ENCODE measurements at regions not wholly inside any gene's neighbourhood (a gene's known extent, or its start where the extent isn't known, plus 50 kb on each side); places are given as distances from the start of the nearest gene placed in this dataset.

DNA sequence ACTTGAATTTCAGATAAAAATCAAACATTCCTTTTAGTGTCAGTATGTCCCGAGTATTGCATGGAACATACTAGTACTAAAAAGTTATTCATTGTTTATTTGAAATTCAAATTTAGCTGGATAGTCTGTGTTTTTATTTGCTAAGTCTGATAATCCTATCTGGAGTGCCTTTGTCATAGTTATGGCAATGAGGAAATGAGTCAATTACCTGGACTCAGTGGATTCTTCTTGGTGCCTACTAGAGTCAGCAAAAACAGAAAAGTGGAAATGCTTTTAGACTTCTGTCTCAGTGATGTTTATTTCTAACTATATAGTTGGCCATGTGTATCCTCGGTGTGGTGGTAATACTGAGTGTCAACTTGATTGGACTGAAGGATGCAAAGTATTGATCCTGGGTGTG lies 121.3 kb upstream of the EEF1E1 start:
- in situ Hi-C loops (cut with MboI; ENCODE audit: low sequenced_read_pairs), result loop anchor here (10.0 kb wide), 1 partner anchor 99 kb away; no protein-coding TSS in a partner anchor

GRCh38 chr6:8219352-8219943 lies 117.1 kb upstream of the EEF1E1 start:
- in situ Hi-C loops (cut with MboI; ENCODE audit: low sequenced_read_pairs), result no loop called here

DNA sequence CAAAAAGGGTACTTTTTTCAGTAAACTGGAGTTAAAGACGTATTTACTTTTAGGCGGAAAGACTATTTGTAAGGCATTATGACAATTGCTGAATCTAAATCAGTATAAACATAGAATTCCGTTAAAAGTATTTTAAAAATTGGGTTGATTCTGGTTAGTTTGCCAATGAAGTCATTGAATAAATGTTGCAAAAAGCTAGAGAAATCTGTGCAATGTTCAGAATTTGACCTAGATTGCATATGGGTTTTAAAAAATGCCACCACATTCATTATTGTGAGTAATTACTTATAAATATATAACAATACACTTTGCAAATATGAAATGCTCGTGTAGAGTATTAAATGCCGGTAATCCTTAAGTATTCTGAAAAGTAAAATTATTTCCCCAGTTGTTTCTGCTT lies 116.5 kb upstream of the EEF1E1 start:
- in situ Hi-C loops (cut with MboI; ENCODE audit: low sequenced_read_pairs), result no loop called here

DNA sequence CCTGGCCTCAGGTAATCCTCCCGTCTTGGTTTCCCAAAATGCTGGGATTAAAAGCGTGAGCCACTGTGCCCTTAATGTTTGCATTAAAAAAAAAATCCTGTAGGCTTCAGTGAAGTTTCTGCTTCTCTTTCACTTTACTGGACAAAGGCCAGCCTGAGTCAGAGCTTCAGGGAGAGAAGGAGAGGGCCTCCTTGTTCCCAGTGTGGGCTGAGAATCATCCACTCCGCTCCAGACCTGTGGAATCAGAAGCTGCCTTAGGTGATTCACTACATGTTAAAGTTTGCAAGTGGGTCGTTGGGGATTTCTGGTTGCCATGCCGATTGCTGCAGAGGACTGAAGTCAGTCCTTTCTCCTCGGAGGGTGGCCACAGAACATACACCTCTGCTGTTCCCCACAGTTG lies 113.3 kb upstream of the EEF1E1 start:
- in situ Hi-C loops (cut with MboI; ENCODE audit: low sequenced_read_pairs), result no loop called here

DNA sequence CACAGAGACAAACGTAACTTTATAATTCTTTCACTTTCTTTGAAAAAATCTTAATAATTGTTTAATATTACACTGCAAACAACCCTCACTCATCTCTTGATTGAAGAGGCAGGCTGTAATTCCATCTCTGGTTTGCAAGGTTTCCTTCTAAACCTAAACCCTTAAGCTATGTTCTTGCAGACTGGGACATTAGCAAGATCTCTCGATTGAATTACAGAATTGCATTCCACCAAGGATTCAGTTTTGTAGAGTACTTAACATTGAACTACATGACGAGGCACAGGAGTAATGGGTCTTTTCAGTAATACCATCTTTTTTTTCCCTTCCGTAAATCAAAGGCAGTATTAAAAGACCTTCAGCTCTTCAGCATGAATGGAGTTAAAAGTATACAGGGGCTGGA lies 111.6 kb upstream of the EEF1E1 start:
- in situ Hi-C loops (cut with MboI; ENCODE audit: low sequenced_read_pairs), result no loop called here

DNA sequence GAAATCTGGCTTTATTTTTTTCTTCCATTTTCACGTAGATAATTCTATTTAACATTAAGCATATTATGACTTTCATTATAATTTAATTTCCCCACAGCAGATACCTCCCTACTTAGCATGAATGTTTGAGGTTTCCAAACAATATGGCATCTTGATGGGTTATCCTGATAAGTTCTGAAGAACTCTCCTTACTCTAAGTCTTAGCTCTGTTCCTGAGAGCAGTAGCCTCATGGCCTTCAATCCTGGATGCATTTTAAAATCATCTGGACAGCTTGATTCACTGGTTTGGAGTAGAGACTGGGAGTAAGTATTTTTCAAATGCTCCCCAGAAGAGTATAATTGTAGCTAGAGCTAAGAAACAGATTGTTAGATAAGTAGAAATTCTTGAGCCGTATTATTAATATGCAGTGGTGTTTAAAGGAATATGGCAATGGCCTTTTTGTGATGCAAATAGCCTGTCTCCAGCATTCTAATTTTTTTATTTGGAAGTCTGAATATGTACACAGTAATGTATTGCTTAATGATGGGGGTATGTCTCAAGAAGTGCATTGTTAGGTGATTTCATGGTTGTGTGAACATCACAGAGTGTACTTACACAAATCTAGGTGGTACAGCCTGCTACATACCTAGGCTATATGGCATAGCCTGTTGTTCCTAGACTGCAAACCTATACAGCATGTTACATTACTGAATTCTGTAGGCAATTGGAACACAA lies 110.5 kb upstream of the EEF1E1 start:
- in situ Hi-C loops (cut with MboI; ENCODE audit: low sequenced_read_pairs), result no loop called here

- in situ Hi-C loops (cut with MboI; ENCODE audit: low sequenced_read_pairs), result no loop called here
Observed at GRCh38 chr6:8207869-8208191, 105.5 kb upstream of the EEF1E1 start.

- in situ Hi-C loops (cut with MboI; ENCODE audit: low sequenced_read_pairs), result no loop called here
Observed at GRCh38 chr6:8207191-8207868, 105.0 kb upstream of the EEF1E1 start.

GRCh38 chr6:8203337-8203736 lies 101.0 kb upstream of the EEF1E1 start:
- in situ Hi-C loops (cut with MboI; ENCODE audit: low sequenced_read_pairs), result no loop called here

DNA sequence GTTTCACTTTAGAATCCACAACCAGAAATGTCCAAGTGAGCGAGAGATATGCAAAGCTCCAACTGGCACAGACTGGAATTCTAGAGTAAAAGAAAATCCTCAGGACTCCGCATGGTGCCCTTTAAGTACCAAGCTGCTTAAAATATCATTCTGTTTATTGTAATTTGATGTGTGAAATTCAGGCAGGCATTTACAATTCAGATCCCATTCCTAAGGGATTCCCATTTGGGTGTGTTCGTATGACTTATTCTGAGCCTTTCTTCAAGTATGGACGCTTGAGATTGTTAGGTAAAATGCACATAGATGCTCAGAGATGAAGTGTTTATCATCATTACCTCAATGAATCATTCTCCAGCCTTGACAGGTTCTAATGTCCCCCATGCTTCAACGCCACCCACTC lies 99.3 kb upstream of the EEF1E1 start:
- in situ Hi-C loops (cut with MboI; ENCODE audit: low sequenced_read_pairs), result no loop called here

GRCh38 chr6:8200255-8200654 lies 97.9 kb upstream of the EEF1E1 start:
- in situ Hi-C loops (cut with MboI; ENCODE audit: low sequenced_read_pairs), result no loop called here

DNA sequence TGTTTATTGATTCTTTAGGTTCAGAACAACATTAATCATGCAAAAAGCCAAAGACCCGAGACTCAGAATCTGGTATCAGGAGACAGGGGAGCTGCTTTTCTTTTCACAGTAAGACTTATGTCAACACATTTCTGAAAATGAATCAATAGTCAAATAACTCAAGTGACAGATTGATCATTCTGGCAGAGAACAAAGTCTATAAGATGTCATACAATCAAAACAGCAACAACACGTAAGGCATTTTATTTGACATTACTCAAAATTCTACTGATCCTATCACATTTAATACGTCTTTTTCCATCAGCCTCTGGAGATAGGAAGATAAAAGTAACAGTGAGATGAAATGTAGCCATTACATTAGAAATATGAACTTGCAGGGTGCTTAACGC lies 93.4 kb upstream of the EEF1E1 start:
- in situ Hi-C loops (cut with MboI; ENCODE audit: low sequenced_read_pairs), result no loop called here

- in situ Hi-C loops (cut with MboI; ENCODE audit: low sequenced_read_pairs), result no loop called here
Observed at GRCh38 chr6:8195040-8195713, 92.8 kb upstream of the EEF1E1 start.

DNA sequence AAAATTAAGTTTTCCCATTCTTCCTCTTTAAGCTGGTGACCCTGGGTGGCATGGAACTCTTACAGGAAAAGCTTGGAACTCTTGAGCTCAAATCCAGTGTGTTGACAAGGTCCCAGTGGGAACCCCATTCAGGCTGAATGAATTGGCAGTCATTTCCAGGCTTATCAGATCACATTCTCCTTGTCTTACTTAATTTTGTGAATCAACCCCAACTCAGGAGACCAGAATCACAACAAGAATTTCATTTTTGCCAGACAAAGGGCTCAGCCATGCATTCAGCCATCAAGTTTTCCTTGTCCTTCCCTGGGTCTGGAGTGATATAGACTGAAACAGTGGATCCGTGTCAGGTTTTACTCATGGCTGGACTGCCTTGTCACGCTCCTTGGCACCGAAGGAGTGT lies 92.1 kb upstream of the EEF1E1 start:
- in situ Hi-C loops (cut with MboI; ENCODE audit: low sequenced_read_pairs), result no loop called here

GRCh38 chr6:8193541-8193940 lies 91.2 kb upstream of the EEF1E1 start:
- in situ Hi-C loops (cut with MboI; ENCODE audit: low sequenced_read_pairs), result no loop called here

DNA sequence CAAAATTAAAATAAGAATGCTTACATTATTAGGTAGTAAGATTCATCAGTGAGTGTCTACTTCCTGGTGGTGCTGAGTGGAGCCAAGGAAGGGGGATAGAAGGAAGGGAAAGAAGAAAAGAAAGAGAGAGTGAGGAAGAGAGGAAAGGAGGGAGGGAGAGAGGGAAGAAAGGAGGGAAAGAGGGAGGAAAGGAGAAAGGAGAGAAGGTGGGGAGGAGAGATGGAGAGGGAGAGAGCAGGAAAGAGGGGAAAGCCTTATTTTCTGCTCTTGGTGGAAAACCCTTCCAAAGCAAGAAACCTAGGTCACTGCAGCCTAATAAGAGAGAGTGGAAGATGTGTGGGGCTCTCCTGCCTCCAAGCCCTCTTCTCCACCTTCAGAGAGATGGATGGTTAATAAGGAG lies 90.2 kb upstream of the EEF1E1 start:
- in situ Hi-C loops (cut with MboI; ENCODE audit: low sequenced_read_pairs), result no loop called here

DNA sequence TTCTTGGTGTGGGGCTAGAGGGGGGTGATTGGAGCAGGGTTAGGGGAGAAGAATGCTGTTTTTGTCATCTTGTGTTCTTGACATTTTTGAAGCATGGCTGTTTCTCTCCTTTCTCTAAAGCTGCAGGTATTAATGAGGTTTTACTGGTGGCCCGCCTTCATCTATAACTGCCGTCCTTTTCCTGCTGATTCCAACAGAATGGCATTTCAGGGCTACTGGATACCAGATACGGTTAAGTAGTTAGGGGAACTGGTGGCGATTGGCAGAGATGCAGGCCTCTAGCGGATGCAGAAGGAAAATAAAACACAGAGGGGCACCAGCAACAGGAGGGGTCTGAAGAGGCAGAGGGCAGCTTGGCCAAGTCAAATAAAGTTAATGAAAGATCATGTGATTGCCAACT lies 89.7 kb upstream of the EEF1E1 start:
- in situ Hi-C loops (cut with MboI; ENCODE audit: low sequenced_read_pairs), result no loop called here

DNA sequence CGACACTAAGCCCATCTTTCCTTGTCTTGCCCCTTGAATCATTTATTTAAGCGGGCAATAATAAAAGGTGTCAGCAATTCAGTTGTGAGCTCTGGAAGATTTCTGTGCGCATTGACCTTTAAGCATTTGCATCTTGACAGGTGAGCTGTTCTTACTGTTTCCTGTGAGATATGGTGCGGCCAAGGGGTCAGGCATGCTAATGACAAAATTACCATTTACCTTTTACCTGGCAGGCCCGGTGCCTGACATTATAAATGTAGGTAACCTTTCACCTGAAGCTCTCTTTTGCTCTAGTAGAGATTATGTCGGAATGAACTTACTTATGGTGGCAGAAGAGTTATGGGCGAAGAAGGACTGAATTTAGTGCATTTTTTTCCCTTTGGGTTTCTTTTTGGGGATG lies 89.3 kb upstream of the EEF1E1 start:
- in situ Hi-C loops (cut with MboI; ENCODE audit: low sequenced_read_pairs), result no loop called here

- in situ Hi-C loops (cut with MboI; ENCODE audit: low sequenced_read_pairs), result no loop called here
Observed at GRCh38 chr6:8187209-8187608, 84.9 kb upstream of the EEF1E1 start.

- in situ Hi-C loops (cut with MboI; ENCODE audit: low sequenced_read_pairs), result no loop called here
Observed at GRCh38 chr6:8182902-8183665, 80.7 kb upstream of the EEF1E1 start.
